Breast epithelium (tissue), 4 donors: ENCODE measurements at regions not wholly inside any gene's neighbourhood (a gene's known extent, or its start where the extent isn't known, plus 50 kb on each side); places are given as distances from the start of the nearest gene placed in this dataset.

ENCODE experiments used
- DNase-seq, 2 donors: peaks; one replicate each; pipeline ENCODE4 v3.0.0-alpha.2; 2019; ENCODE audit warnings: low spot score in 2 of 2
- H3K27ac ChIP-seq, 2 donors: fragments of 200-600 bp; sonication (generic) in 1 of 2; one replicate each; pipeline ENCODE4 v1.5.1; 2016 to 2019; ENCODE audit warnings: mild to moderate bottlenecking in 1 of 2
- H3K27me3 ChIP-seq, 2 donors: fragments of 200-600 bp; sonication (generic) in 1 of 2; one replicate each; pipeline versions ENCODE4 v1.5.1 to v1.6.0; 2017 to 2019; ENCODE audit warnings: control low read depth in 1 of 2, mild to moderate bottlenecking in 1 of 2
- H3K36me3 ChIP-seq: fragments of 200-600 bp; one replicate; pipeline ENCODE4 v1.5.1; 2019
- H3K4me1 ChIP-seq, 2 donors: fragments of 200-600 bp; sonication (generic); one replicate each; pipeline ENCODE4 v1.5.1; 2016 to 2019; ENCODE audit warnings: control low read depth in 1 of 2
- H3K4me3 ChIP-seq, 3 donors: fragments of 200-600 bp; sonication (generic); 1 replicate in 2 of 3; 2 replicates in 1 of 3; pipeline ENCODE4 v1.5.1; 2016 to 2019; ENCODE audit warnings: mild to moderate bottlenecking in 3 of 3, moderate library complexity in 2 of 3
- H3K9me3 ChIP-seq, 2 donors: fragments of 200-600 bp; sonication (generic) in 1 of 2; one replicate each; pipeline ENCODE4 v1.5.1; 2016 to 2019; ENCODE audit warnings: control low read depth in 1 of 2
- POLR2A ChIP-seq: fragments of 450-650 bp; IDR thresholded peaks from one replicate; pipeline ENCODE4 v1.6.1; 2016; ENCODE audit warnings: antibody characterized with exemption, mild to moderate bottlenecking, moderate library complexity
- POLR2AphosphoS5 ChIP-seq, 3 donors: sonication (generic); formaldehyde crosslinking; IDR thresholded peaks; one replicate each; pipeline ENCODE4 v1.6.1; 2017; ENCODE audit warnings: antibody characterized with exemption in 3 of 3
- intact Hi-C: fragments of 100-400 bp; cut with DNase I; formaldehyde crosslinking; loops from one replicate; pipeline ENCODE4 v1.15.1; 2023; ENCODE audit warnings: low total_unique reads
- TF ChIP-seq, protein P1 (sequence below), 3 donors: fragments of 450-650 bp; IDR thresholded peaks; one replicate each; pipeline ENCODE4 v1.5.1; 2016 to 2017; ENCODE audit warnings: antibody characterized with exemption in 3 of 3, mild to moderate bottlenecking in 3 of 3, moderate library complexity in 3 of 3

DNA sequence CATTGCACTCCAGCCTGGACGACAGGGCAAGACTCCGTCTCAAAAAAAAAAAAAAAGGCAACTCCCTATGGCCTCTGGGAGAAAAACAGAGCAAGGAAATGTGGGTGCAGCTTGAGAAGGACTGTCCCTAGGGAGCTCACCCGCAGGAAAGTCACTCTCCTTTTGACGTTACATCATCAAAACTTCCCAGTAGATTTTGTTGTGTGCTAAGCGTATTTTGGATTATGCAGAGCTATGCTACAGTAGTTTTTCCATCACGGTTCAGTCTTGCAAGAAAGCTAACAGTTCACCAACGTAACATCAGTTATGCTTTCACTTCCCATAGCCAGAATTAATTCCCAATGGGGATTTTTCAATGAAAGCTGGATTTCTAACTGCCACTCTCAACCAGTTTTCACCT lies 138.8 kb downstream of the HSD17B3 start:
- Histone ChIP-seq H3K9me3 (peaks cover 0 to 6% of the 10 kb centered on the region in 2 donors), H3K27me3 (peaks cover 0 to 7% of the 10 kb centered on the region in 2 donors), H3K4me1 (peaks cover 0 to 4% of the 10 kb centered on the region in 2 donors), H3K27ac (no peak overlapping the region), H3K36me3 (no peaks in the 10 kb centered on the region), H3K4me3 (no peak overlapping the region)
- intact Hi-C loops, result no loop called here
- DNase-seq, result no peak
- no peak for TF ChIP-seq POLR2AphosphoS5 (IDR thresholded peaks at IDR 0.05)
- TF ChIP-seq, protein P1, sequence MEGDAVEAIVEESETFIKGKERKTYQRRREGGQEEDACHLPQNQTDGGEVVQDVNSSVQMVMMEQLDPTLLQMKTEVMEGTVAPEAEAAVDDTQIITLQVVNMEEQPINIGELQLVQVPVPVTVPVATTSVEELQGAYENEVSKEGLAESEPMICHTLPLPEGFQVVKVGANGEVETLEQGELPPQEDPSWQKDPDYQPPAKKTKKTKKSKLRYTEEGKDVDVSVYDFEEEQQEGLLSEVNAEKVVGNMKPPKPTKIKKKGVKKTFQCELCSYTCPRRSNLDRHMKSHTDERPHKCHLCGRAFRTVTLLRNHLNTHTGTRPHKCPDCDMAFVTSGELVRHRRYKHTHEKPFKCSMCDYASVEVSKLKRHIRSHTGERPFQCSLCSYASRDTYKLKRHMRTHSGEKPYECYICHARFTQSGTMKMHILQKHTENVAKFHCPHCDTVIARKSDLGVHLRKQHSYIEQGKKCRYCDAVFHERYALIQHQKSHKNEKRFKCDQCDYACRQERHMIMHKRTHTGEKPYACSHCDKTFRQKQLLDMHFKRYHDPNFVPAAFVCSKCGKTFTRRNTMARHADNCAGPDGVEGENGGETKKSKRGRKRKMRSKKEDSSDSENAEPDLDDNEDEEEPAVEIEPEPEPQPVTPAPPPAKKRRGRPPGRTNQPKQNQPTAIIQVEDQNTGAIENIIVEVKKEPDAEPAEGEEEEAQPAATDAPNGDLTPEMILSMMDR (IDR thresholded peaks at IDR 0.05), result no peak
- no peak for TF ChIP-seq POLR2A

DNA sequence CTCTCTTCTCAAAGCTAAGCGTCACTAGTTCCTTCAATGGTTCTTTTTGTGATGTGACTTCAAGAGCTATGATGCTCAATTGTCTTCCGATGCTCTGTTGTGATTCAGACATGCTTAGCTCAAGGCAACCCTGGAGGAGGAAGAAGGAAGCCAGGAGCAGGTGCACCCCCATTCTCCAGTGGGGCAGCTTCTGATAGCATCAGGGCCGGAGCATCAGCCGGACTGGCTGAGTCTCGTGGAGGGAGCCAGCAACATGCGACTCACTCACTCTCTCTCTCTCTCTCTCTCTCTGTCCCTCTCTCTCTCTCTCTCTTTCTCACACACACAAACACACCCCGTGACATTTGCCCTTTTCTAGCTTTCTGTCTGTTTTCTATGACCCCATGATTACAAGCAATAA lies 140.2 kb downstream of the HSD17B3 start:
- Histone ChIP-seq H3K27me3 (peaks cover 0 to 7% of the 10 kb centered on the region in 2 donors), H3K27ac (no peak overlapping the region), H3K9me3 (peaks cover 0 to 6% of the 10 kb centered on the region in 2 donors), H3K4me1 (peaks cover 0 to 4% of the 10 kb centered on the region in 2 donors), H3K4me3 (no peak overlapping the region), H3K36me3 (no peaks in the 10 kb centered on the region)
- TF ChIP-seq, protein P1 (IDR thresholded peaks at IDR 0.05), result no peak
- TF ChIP-seq POLR2AphosphoS5 (IDR thresholded peaks at IDR 0.05), result no peak
- TF ChIP-seq POLR2A, result no peak
- no peak for DNase-seq
- intact Hi-C loops, result no loop called here

DNA sequence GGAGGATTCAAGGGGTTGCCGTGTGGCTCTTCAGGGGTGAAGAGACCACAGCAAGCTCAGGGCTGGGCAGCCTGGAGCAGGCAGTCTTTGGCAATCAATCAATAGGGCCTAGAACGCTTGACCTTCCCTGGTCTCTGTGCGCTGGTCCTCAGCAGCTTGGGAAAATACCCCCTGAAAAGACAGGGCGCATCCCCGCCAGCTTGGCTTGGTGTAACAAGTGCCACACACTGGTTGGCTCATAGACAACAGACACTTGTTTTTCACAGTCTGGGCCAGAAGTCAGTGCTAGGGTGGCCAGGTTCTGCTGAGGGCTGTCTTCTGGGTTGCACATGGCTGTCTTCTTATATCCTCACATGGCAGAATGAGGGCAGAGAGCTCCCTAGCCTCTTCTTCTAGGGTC lies 141.1 kb downstream of the HSD17B3 start:
- Histone ChIP-seq H3K4me1 (peaks cover 0 to 4% of the 10 kb centered on the region in 2 donors), H3K27ac (no peak overlapping the region), H3K36me3 (no peaks in the 10 kb centered on the region), H3K9me3 (peaks cover 0 to 6% of the 10 kb centered on the region in 2 donors), H3K27me3 (peaks cover 0 to 7% of the 10 kb centered on the region in 2 donors), H3K4me3 (no peak overlapping the region)
- TF ChIP-seq, protein P1 (IDR thresholded peaks at IDR 0.05), result no peak
- TF ChIP-seq POLR2AphosphoS5 (IDR thresholded peaks at IDR 0.05), result no peak
- TF ChIP-seq POLR2A, result no peak
- intact Hi-C loops, result no loop called here
- no peak for DNase-seq

DNA sequence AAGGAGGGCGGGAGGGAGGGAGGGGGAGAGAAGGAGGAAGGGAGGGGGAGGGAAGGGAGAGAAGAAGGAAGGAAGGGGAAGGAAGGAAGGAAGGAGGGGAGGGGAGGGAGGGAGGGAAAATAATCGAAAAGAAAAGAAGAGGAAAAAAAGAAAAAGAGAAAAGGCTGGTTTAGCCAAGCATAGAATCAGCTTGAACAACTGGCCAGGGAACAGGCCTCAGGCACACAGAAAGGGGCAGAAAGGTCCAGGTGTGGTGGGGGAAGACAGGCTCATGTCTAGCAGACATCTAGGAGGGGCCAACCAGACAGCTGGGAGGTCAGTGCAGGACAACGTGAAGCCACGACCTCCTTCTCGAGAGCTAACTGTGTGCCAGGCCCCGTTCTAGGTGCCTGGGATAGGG lies 141.8 kb downstream of the HSD17B3 start:
- DNase-seq, result no peak
- no peak overlapping the region for H3K4me3 ChIP-seq
- peaks cover 0 to 6% of the 10 kb centered on the region in 2 donors for H3K9me3 ChIP-seq
- H3K27me3 ChIP-seq, result peaks cover 0 to 7% of the 10 kb centered on the region in 2 donors
- intact Hi-C loops, result no loop called here
- TF ChIP-seq POLR2A, result no peak
- TF ChIP-seq, protein P1 (IDR thresholded peaks at IDR 0.05), result no peak
- TF ChIP-seq POLR2AphosphoS5 (IDR thresholded peaks at IDR 0.05), result no peak
- peaks cover 0 to 4% of the 10 kb centered on the region in 2 donors for H3K4me1 ChIP-seq
- H3K36me3 ChIP-seq, result no peaks in the 10 kb centered on the region
- H3K27ac ChIP-seq, result no peak overlapping the region

DNA sequence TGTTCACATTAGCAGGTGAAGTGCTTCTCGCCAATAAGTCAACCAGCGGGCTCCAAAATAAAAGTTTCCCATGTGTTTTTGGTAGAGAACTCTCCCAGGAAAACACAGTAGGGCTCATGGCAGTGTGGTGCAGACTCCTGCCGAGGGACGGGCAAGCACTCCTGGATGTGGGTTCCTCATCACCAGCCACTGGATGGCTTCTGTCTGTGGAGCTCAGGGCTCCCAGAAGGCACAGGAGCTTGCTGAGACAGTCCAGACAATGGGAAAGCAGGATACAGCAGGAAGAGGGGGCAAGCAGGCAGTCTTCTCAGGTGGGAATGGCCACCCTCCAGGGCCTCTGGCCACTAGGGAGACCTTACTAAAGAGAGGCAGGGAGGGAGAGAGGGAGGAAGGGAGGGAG lies 142.4 kb downstream of the HSD17B3 start:
- no peak overlapping the region for H3K4me3 ChIP-seq
- intact Hi-C loops, result no loop called here
- H3K4me1 ChIP-seq, result peaks cover 0 to 4% of the 10 kb centered on the region in 2 donors
- peaks cover 0 to 7% of the 10 kb centered on the region in 2 donors for H3K27me3 ChIP-seq
- no peak overlapping the region for H3K27ac ChIP-seq
- TF ChIP-seq POLR2A (no peak), POLR2AphosphoS5 (IDR thresholded peaks at IDR 0.05) (no peak)
- TF ChIP-seq, protein P1 (IDR thresholded peaks at IDR 0.05), result no peak
- no peaks in the 10 kb centered on the region for H3K36me3 ChIP-seq
- no peak for DNase-seq
- peaks cover 0 to 6% of the 10 kb centered on the region in 2 donors for H3K9me3 ChIP-seq
